ENCODE measurements at regions not wholly inside any gene's neighbourhood (a gene's known extent, or its start where the extent isn't known, plus 50 kb on each side); places are given as distances from the start of the nearest gene placed in this dataset.

GRCh38 chr2:66322506-66323260 lies 112.2 kb upstream of the MEIS1 start:
- no peaks in the 10 kb centered on the region for H3K36me3 ChIP-seq (ENCODE audit: insufficient read depth, low read length)
- peaks cover 9% of the 10 kb centered on the region for H3K4me1 Mint-ChIP-seq (ENCODE audit: low read depth, unreplicated experiment)
- TF ChIP-seq EZH2 (IDR thresholded peaks at IDR 0.05; ENCODE audit: insufficient read depth, low read length) (no peak), CTCF (IDR thresholded peaks at IDR 0.05; ENCODE audit: insufficient read depth, low read depth, low read length) (no peak)

GRCh38 chr2:66318009-66318561 lies 116.8 kb upstream of the MEIS1 start:
- Histone ChIP-seq H3K36me3 (ENCODE audit: insufficient read depth, low read length) (no peaks in the 10 kb centered on the region), H4K20me1 (ENCODE audit: insufficient read depth, low read length) (no peaks in the 10 kb centered on the region), H3K27me3 (ENCODE audit: insufficient read depth, low read length) (no peaks in the 10 kb centered on the region), H3K27ac (ENCODE audit: low read depth, low read length) (no peak overlapping the region), H3K9ac (ENCODE audit: low read length) (no peak overlapping the region), H3K79me2 (ENCODE audit: insufficient read depth, low read length) (no peaks in the 10 kb centered on the region), H3K4me3 (ENCODE audit: insufficient read depth, low read depth, low read length) (no peak overlapping the region), H3K9me3 (ENCODE audit: insufficient read depth, low read depth, low read length) (peaks cover under 1% of the 10 kb centered on the region), H2AFZ (ENCODE audit: low read depth, low read length) (no peak overlapping the region), H3K4me2 (ENCODE audit: low read length) (no peak overlapping the region), H3K4me1 (ENCODE audit: insufficient read depth, low read length) (no peaks in the 10 kb centered on the region)
- FAIRE-seq (no peak), DNase-seq (ENCODE audit: low read depth) (no peak)
- TF ChIP-seq EZH2 (IDR thresholded peaks at IDR 0.05; ENCODE audit: insufficient read depth, low read length) (no peak), CTCF (IDR thresholded peaks at IDR 0.05; ENCODE audit: insufficient read depth, low read depth, low read length) (no peak)
- Mint-ChIP-seq H3K9me3 (ENCODE audit: unreplicated experiment) (peaks cover 1% of the 10 kb centered on the region), H3K4me1 (ENCODE audit: low read depth, unreplicated experiment) (peaks cover 3% of the 10 kb centered on the region), H3K27me3 (ENCODE audit: low read depth, unreplicated experiment) (peaks cover 4% of the 10 kb centered on the region), H3K36me3 (ENCODE audit: low read depth, unreplicated experiment) (no peaks in the 10 kb centered on the region), H3K4me3 (ENCODE audit: unreplicated experiment) (no peak overlapping the region), H3K27ac (ENCODE audit: unreplicated experiment) (no peak overlapping the region)

More at GRCh38 chr2:66322506-66323260, 112.2 kb upstream of the MEIS1 start:
- no peak overlapping the region for H3K4me3 ChIP-seq (ENCODE audit: insufficient read depth, low read depth, low read length)
- no peak overlapping the region for H3K27ac Mint-ChIP-seq (ENCODE audit: unreplicated experiment)
- FAIRE-seq: no peak
- no peak overlapping the region for H3K9ac ChIP-seq (ENCODE audit: low read length)
- no peaks in the 10 kb centered on the region for H3K9me3 ChIP-seq (ENCODE audit: insufficient read depth, low read depth, low read length)
- no peaks in the 10 kb centered on the region for H3K36me3 Mint-ChIP-seq (ENCODE audit: low read depth, unreplicated experiment)
- no peaks in the 10 kb centered on the region for H3K4me1 ChIP-seq (ENCODE audit: insufficient read depth, low read length)
- H3K27me3 Mint-ChIP-seq (ENCODE audit: low read depth, unreplicated experiment): peaks cover 3% of the 10 kb centered on the region
- no peaks in the 10 kb centered on the region for H4K20me1 ChIP-seq (ENCODE audit: insufficient read depth, low read length)
- DNase-seq (ENCODE audit: low read depth): no peak
- H3K27ac ChIP-seq (ENCODE audit: low read depth, low read length): no peak overlapping the region
- no peaks in the 10 kb centered on the region for H3K79me2 ChIP-seq (ENCODE audit: insufficient read depth, low read length)
- peaks cover 3% of the 10 kb centered on the region for H3K27me3 ChIP-seq (ENCODE audit: insufficient read depth, low read length)
- H3K9me3 Mint-ChIP-seq (ENCODE audit: unreplicated experiment): no peaks in the 10 kb centered on the region
- no peak overlapping the region for H2AFZ ChIP-seq (ENCODE audit: low read depth, low read length)
- no peak overlapping the region for H3K4me2 ChIP-seq (ENCODE audit: low read length)
- H3K4me3 Mint-ChIP-seq (ENCODE audit: unreplicated experiment): no peak overlapping the region
